ENCODE measurements at regions not wholly inside any gene's neighbourhood (a gene's known extent, or its start where the extent isn't known, plus 50 kb on each side); places are given as distances from the start of the nearest gene placed in this dataset.

DNA sequence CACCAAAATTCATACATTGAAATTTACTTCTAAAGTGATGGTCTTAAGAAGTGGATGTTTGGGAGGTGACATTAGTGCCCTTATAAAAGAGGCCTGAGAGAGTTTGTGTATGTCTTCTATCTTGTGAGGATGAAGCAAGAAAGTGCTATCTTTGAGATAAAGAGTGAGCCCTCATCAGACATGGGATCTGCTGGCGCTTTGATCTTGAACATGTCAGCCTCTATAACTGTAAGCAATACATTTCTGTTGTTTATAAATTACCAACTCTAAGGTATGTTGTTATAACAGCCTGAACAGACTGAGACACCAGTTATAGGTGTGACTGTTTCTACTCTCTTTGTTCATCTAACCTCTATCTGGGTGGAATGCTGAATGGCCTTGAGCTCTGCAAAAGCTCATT is 54.5 kb upstream of the SETBP1 start:
- POLR2A ChIA-PET = no interaction called here
- Mint-ChIP-seq H3K27me3 (no peaks in the 10 kb centered on the region), H3K4me1 (ENCODE audit: low read depth) (no peaks in the 10 kb centered on the region), H3K4me3 (no peak overlapping the region), H3K9me3 (no peaks in the 10 kb centered on the region), H3K27ac (no peak overlapping the region), H3K36me3 (ENCODE audit: low read depth) (no peaks in the 10 kb centered on the region)
- no peak for TF ChIP-seq CTCF (IDR thresholded peaks at IDR 0.05)
- ATAC-seq (ENCODE audit: poor library complexity) (no peak), DNase-seq (no peak)
- Histone ChIP-seq H3K27me3 (ENCODE audit: control insufficient read depth in 1 of 2, insufficient read depth in 2 of 2, low read length in 2 of 2) (no peaks in the 10 kb centered on the region), H3K4me1 (ENCODE audit: insufficient read depth, low read length) (no peaks in the 10 kb centered on the region), H3K27ac (ENCODE audit: low read depth in 1 of 2, low read length in 2 of 2) (no peak overlapping the region), H3K9me3 (ENCODE audit: control insufficient read depth in 1 of 2, insufficient read depth in 1 of 2, low read length in 2 of 2) (peaks cover 0 to 3% of the 10 kb centered on the region in 2 experiments), H3K4me3 (ENCODE audit: low read length) (no peak overlapping the region), H3K36me3 (ENCODE audit: insufficient read depth, low read length) (no peaks in the 10 kb centered on the region)
- CTCF ChIA-PET = no interaction called here
- intact Hi-C loops (cut with DNase I, micrococcal nuclease) = no loop called here

DNA sequence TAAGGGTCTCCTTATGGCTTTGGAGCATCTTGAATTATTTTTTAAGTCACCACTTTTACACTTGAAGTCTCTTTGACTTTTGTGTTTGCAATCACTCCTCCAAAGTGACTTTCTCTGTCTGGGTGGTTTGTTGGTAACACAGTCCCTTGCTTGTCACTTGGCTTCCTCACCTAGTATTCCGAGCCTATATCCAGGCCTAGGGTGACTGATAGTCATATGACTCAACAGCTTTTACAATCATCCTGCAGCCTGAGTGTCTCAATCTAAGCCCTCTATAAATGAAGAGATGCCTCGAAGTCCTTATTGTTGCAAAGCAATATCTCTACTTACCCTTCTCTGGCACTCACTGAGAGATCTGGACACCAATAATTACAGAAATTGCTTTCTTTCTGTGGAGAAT is 53.9 kb upstream of the SETBP1 start:
- Histone ChIP-seq H3K4me1 (ENCODE audit: insufficient read depth, low read length) (no peaks in the 10 kb centered on the region), H3K9me3 (ENCODE audit: control insufficient read depth in 1 of 2, insufficient read depth in 1 of 2, low read length in 2 of 2) (peaks cover 0 to 3% of the 10 kb centered on the region in 2 experiments), H3K4me3 (ENCODE audit: low read length) (no peak overlapping the region), H3K27ac (ENCODE audit: low read depth in 1 of 2, low read length in 2 of 2) (no peak overlapping the region), H3K27me3 (ENCODE audit: control insufficient read depth in 1 of 2, insufficient read depth in 2 of 2, low read length in 2 of 2) (no peaks in the 10 kb centered on the region), H3K36me3 (ENCODE audit: insufficient read depth, low read length) (no peaks in the 10 kb centered on the region)
- ChIA-PET POLR2A (no interaction called here), CTCF (no interaction called here)
- Mint-ChIP-seq H3K27ac (no peak overlapping the region), H3K4me1 (ENCODE audit: low read depth) (no peaks in the 10 kb centered on the region), H3K9me3 (no peaks in the 10 kb centered on the region), H3K4me3 (no peak overlapping the region), H3K36me3 (ENCODE audit: low read depth) (no peaks in the 10 kb centered on the region), H3K27me3 (no peaks in the 10 kb centered on the region)
- intact Hi-C loops (cut with DNase I, micrococcal nuclease) = no loop called here
- DNase-seq (no peak), ATAC-seq (ENCODE audit: poor library complexity) (no peak)
- no peak for TF ChIP-seq CTCF (IDR thresholded peaks at IDR 0.05)

GRCh38 chr18:44627280-44627679 is 53.4 kb upstream of the SETBP1 start:
- Histone ChIP-seq H3K4me3 (ENCODE audit: low read length) (no peak overlapping the region), H3K4me1 (ENCODE audit: insufficient read depth, low read length) (no peaks in the 10 kb centered on the region), H3K9me3 (ENCODE audit: control insufficient read depth in 1 of 2, insufficient read depth in 1 of 2, low read length in 2 of 2) (peaks cover 0 to 3% of the 10 kb centered on the region in 2 experiments), H3K36me3 (ENCODE audit: insufficient read depth, low read length) (no peaks in the 10 kb centered on the region), H3K27ac (ENCODE audit: low read depth in 1 of 2, low read length in 2 of 2) (no peak overlapping the region), H3K27me3 (ENCODE audit: control insufficient read depth in 1 of 2, insufficient read depth in 2 of 2, low read length in 2 of 2) (no peaks in the 10 kb centered on the region)
- H3K4me1 Mint-ChIP-seq (ENCODE audit: low read depth) = no peaks in the 10 kb centered on the region
- ATAC-seq (ENCODE audit: poor library complexity) (no peak), DNase-seq (no peak)
- ChIA-PET CTCF (no interaction called here), POLR2A (no interaction called here)
- no peak for TF ChIP-seq CTCF (IDR thresholded peaks at IDR 0.05)
- H3K36me3 Mint-ChIP-seq (ENCODE audit: low read depth) = no peaks in the 10 kb centered on the region
- intact Hi-C loops (cut with DNase I, micrococcal nuclease) = no loop called here
- no peak overlapping the region for H3K27ac Mint-ChIP-seq
- H3K27me3 Mint-ChIP-seq = no peaks in the 10 kb centered on the region
- no peaks in the 10 kb centered on the region for H3K9me3 Mint-ChIP-seq
- no peak overlapping the region for H3K4me3 Mint-ChIP-seq
